Panc1 (cell line): ENCODE measurements at regions not wholly inside any gene's neighbourhood (a gene's known extent, or its start where the extent isn't known, plus 50 kb on each side); places are given as distances from the start of the nearest gene placed in this dataset.

Source experiments
- ATAC-seq: fragments of 200-7000 bp; cut with Tn5 transposase; 2 replicates; pipeline ENCODE4 v1.9.1; 2020; ENCODE audit warnings: mild to moderate bottlenecking, moderate library complexity
- BruUV-seq: library from RNA; stranded (reverse); fragments of 400-500 nt; replicated peaks from 2 replicates; lab custom pipeline; 2021; lab: Mats Ljungman, UMichigan
- CTCF ChIA-PET: fragments of 300-600 bp; sonication (Branson Sonifier 250); formaldehyde crosslinking; loops from one replicate; lab custom pipeline; 2022; ENCODE audit warnings: antibody characterized with exemption; lab: Charles Lee
- POLR2A ChIA-PET: fragments of 300-600 bp; sonication (Branson Sonifier 250); formaldehyde crosslinking; loops from one replicate; lab custom pipeline; 2022; ENCODE audit warnings: antibody characterized with exemption; lab: Charles Lee
- DNase-seq: peaks from one replicate; pipeline ENCODE4 v3.0.0-alpha.2; 2010; ENCODE audit warnings: low read depth, low spot score
- H3K27ac ChIP-seq: 2 replicates; pipeline ENCODE4 v1.5.1; 2011; ENCODE audit warnings: mild to moderate bottlenecking, low read length, inconsistent platforms
- H3K27me3 ChIP-seq: fragments of 200-500 bp; sonication (Bioruptor generic); 2 replicates; pipeline ENCODE4 v1.6.0; 2014; ENCODE audit warnings: low read length, inconsistent platforms; ENCODE audit not compliant: control insufficient read depth, insufficient read depth
- H3K36me3 ChIP-seq: fragments of 200-500 bp; sonication (Bioruptor generic); 2 replicates; pipeline ENCODE4 v1.5.1; 2014; ENCODE audit warnings: inconsistent platforms, mild to moderate bottlenecking, low read length, moderate library complexity; ENCODE audit not compliant: control insufficient read depth, insufficient read depth
- H3K4me1 ChIP-seq: 2 replicates; pipeline ENCODE4 v1.5.1; 2011; ENCODE audit warnings: inconsistent platforms, mild to moderate bottlenecking, low read length, moderate library complexity; ENCODE audit not compliant: control insufficient read depth, insufficient read depth
- H3K4me3 ChIP-seq, 2 experiments: 2 replicates each; pipeline ENCODE4 v1.5.1; 2011 to 2012; ENCODE audit warnings: low read depth in 2 of 2, low read length in 2 of 2, mild to moderate bottlenecking in 2 of 2, inconsistent platforms in 1 of 2, moderate library complexity in 1 of 2
- H3K9me3 ChIP-seq: fragments of 200-500 bp; sonication (Bioruptor generic); 2 replicates; pipeline ENCODE4 v1.5.1; 2014; ENCODE audit warnings: low read depth, mild to moderate bottlenecking, inconsistent platforms, low read length, moderate library complexity; ENCODE audit not compliant: control insufficient read depth, insufficient read depth
- CTCF ChIP-seq: fragments of 450-650 bp; IDR thresholded peaks from 2 replicates; pipeline ENCODE4 v1.5.1; 2017; ENCODE audit warnings: mild to moderate bottlenecking
- POLR2AphosphoS5 ChIP-seq: IDR thresholded peaks from 2 replicates; pipeline ENCODE4 v1.6.1; 2012; ENCODE audit warnings: mild to moderate bottlenecking, low read depth, low read length, moderate library complexity
- REST ChIP-seq, 2 experiments: IDR thresholded peaks; 2 replicates each; pipeline ENCODE4 v1.6.1; 2011 to 2012; ENCODE audit warnings: low read depth in 2 of 2, control low read depth in 1 of 2, low read length in 1 of 2, mild to moderate bottlenecking in 1 of 2, moderate library complexity in 1 of 2; ENCODE audit not compliant: insufficient read depth in 1 of 2
- SIN3A ChIP-seq: IDR thresholded peaks from 2 replicates; pipeline ENCODE4 v1.6.1; 2012; ENCODE audit warnings: low read depth, mild to moderate bottlenecking, low read length, moderate library complexity, borderline replicate concordance; ENCODE audit not compliant: insufficient read depth
- TCF7L2 ChIP-seq: IDR thresholded peaks from 2 replicates; pipeline ENCODE4 v1.6.1; 2011; ENCODE audit warnings: mild to moderate bottlenecking, low read depth, low read length, inconsistent platforms
- in situ Hi-C: cut with HindIII; loops from 2 replicates; pipeline ENCODE4 v1.10.0; 2016; ENCODE audit warnings: low sequenced_read_pairs, low pct_unique_long_range_greater_than_20kb
- intact Hi-C: fragments of 100-400 bp; cut with micrococcal nuclease; formaldehyde crosslinking; loops from one replicate; pipeline ENCODE4 v1.10.0; 2022; ENCODE audit not compliant: unreplicated experiment

DNA sequence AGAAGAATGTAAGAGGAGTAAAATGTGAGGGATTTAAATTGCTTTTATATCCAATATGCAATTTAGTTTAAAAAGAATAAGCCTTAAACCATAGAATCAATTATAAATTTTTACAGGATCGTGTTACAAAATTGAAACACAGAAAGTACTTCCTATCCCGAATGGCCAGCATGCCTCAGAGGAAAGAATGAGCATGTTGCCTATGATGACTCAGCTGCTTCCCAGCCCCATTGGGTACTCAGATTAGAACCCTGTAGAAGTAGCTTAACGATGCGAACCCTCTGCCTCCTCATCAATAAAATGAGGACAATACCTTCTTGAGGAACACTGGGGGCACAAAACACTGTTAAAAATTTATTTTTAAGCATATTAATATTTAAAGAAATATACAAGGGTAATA is 113.4 kb upstream of the CDK1 start:
- no peak for DNase-seq
- Histone ChIP-seq H3K9me3 (no peaks in the 10 kb centered on the region), H3K4me3 (no peak overlapping the region), H3K4me1 (no peaks in the 10 kb centered on the region), H3K27ac (no peak overlapping the region), H3K36me3 (no peaks in the 10 kb centered on the region), H3K27me3 (peaks cover 4% of the 10 kb centered on the region; the same call in 1 of the 2 replicates)
- no peak for ATAC-seq
- ChIA-PET CTCF (no interaction called here), POLR2A (no interaction called here)
- no TSS peak for BruUV-seq
- no peak for TF ChIP-seq CTCF
- TF ChIP-seq TCF7L2: no peak
- no peak for TF ChIP-seq SIN3A
- TF ChIP-seq REST (IDR thresholded peaks at IDR 0.05; ENCODE audit: insufficient read depth in 1 of 2, low read depth in 2 of 2, low read length in 1 of 2): no peak
- no peak for TF ChIP-seq POLR2AphosphoS5
- in situ Hi-C loops: no loop called here
- intact Hi-C loops: no loop called here

DNA sequence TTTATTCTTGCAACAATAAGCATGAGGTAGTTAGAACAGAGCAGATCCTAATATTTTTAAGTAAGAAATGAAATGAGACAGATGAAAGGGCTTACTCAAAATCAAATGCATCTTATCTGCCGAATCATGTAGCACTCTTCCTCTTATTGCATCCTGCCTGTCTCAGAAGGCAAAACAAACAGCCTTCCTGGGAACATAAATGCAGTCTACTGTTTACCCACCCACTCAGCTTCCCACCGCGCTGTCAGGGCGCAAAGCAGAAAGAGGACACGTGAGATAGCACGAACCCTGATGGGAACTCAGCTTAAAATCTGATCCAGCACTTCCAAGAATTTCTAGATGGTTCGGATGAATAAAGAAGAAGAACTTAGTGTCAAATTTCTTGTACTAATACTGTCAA is 114.4 kb upstream of the CDK1 start:
- intact Hi-C loops (no loop called here), in situ Hi-C loops (no loop called here)
- Histone ChIP-seq H3K9me3 (no peaks in the 10 kb centered on the region), H3K36me3 (no peaks in the 10 kb centered on the region), H3K4me1 (no peaks in the 10 kb centered on the region), H3K27ac (no peak overlapping the region), H3K4me3 (no peak overlapping the region), H3K27me3 (peaks cover 4% of the 10 kb centered on the region; the same call in 1 of the 2 replicates)
- ChIA-PET POLR2A (no interaction called here), CTCF (no interaction called here)
- DNase-seq (no peak), ATAC-seq (no peak)
- no TSS peak for BruUV-seq
- TF ChIP-seq CTCF: no peak
- no peak for TF ChIP-seq POLR2AphosphoS5
- no peak for TF ChIP-seq TCF7L2
- TF ChIP-seq SIN3A: no peak
- no peak for TF ChIP-seq REST (IDR thresholded peaks at IDR 0.05; ENCODE audit: insufficient read depth in 1 of 2, low read depth in 2 of 2, low read length in 1 of 2)
